ENCODE measurements at regions not wholly inside any gene's neighbourhood (a gene's known extent, or its start where the extent isn't known, plus 50 kb on each side); places are given as distances from the start of the nearest gene placed in this dataset.

DNA sequence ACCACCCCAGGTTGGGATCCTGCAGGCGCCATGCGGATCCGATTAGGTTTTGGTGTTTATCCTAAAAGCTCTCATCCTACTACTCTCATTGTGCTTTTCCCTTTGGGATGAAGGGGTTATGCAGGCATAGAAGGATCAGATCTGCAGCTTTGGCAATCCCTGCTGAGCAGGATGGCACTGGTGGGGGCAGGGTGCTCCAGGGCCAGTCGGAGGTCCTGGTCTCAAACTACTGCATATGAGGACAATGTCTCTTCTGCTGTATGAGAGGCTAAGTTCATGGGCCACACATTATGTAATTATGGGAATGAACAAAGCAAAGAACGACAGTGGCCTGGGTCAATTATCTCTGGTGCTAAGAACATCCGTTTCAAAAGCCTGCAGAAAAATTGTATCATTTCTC lies 334.2 kb downstream of the IRX1 start:
- H3K27me3 ChIP-seq (ENCODE audit: control insufficient read depth, insufficient read depth, low read length), result peaks cover 3% of the 10 kb centered on the region
- H3K4me3 ChIP-seq (ENCODE audit: low read depth, low read length), result no peak overlapping the region
- H3K9me3 ChIP-seq (ENCODE audit: control insufficient read depth, low read length), result no peaks in the 10 kb centered on the region
- no peaks in the 10 kb centered on the region for H3K36me3 ChIP-seq (ENCODE audit: control insufficient read depth, insufficient read depth, low read length)
- no peak overlapping the region for H3K9ac ChIP-seq
- no peaks in the 10 kb centered on the region for H3K79me2 ChIP-seq
- no peak overlapping the region for H2AFZ ChIP-seq
- no peak overlapping the region for H3K4me2 ChIP-seq (ENCODE audit: low read length)
- no peak overlapping the region for H3K27ac ChIP-seq
- TF ChIP-seq, protein P1, sequence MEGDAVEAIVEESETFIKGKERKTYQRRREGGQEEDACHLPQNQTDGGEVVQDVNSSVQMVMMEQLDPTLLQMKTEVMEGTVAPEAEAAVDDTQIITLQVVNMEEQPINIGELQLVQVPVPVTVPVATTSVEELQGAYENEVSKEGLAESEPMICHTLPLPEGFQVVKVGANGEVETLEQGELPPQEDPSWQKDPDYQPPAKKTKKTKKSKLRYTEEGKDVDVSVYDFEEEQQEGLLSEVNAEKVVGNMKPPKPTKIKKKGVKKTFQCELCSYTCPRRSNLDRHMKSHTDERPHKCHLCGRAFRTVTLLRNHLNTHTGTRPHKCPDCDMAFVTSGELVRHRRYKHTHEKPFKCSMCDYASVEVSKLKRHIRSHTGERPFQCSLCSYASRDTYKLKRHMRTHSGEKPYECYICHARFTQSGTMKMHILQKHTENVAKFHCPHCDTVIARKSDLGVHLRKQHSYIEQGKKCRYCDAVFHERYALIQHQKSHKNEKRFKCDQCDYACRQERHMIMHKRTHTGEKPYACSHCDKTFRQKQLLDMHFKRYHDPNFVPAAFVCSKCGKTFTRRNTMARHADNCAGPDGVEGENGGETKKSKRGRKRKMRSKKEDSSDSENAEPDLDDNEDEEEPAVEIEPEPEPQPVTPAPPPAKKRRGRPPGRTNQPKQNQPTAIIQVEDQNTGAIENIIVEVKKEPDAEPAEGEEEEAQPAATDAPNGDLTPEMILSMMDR (IDR thresholded peaks at IDR 0.05), result no peak
- H3K4me1 ChIP-seq, result no peaks in the 10 kb centered on the region

DNA sequence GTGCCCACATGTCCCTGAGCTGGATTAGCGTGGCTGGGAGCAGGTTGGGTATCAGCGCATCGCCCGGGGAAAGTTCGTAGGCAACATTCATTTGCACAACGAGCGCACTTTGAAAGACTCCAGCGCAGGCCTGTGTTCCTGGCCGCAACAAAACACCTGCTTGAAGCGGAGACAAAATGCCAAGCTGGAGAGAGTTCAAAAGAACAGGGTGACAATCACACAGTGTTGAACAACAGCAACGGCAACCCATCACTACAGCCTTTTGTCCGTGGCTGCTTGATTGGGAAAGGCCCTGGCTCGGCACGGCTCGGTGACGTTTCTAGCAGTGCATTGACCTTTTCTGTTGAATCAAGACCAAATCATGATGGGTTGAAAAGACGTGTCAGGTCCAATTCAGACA lies 336.3 kb downstream of the IRX1 start:
- Histone ChIP-seq H3K9ac (no peak overlapping the region), H3K27ac (no peak overlapping the region)

DNA sequence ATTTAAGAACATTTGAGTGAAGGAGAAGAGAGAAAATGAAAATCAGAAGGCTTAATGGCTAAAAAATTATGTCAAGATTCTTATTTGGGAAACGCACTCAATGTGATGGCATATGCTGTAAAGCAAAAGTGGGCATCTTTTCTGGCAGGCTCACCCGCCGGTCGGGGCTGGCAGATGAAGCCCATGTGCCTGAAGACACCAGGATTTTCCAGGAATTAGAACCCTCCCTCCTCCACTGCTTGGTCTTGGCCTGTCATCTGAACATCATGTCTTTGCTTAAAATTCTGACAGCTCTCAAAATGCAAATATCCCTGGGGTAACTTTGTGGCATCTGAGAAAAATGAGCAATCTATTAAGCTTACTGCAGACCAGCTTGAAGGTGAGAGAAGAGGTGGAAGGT lies 337.9 kb downstream of the IRX1 start:
- no peaks in the 10 kb centered on the region for H3K36me3 ChIP-seq (ENCODE audit: control insufficient read depth, insufficient read depth, low read length)
- no peak overlapping the region for H3K27ac ChIP-seq
- TF ChIP-seq, protein P1 (IDR thresholded peaks at IDR 0.05), result no peak
- no peaks in the 10 kb centered on the region for H3K4me1 ChIP-seq
- peaks cover 3% of the 10 kb centered on the region for H3K27me3 ChIP-seq (ENCODE audit: control insufficient read depth, insufficient read depth, low read length)
- no peaks in the 10 kb centered on the region for H3K9me3 ChIP-seq (ENCODE audit: control insufficient read depth, low read length)
- H3K9ac ChIP-seq, result no peak overlapping the region
- no peak overlapping the region for H3K4me3 ChIP-seq (ENCODE audit: low read depth, low read length)
- no peaks in the 10 kb centered on the region for H3K79me2 ChIP-seq
- no peak overlapping the region for H3K4me2 ChIP-seq (ENCODE audit: low read length)
- H2AFZ ChIP-seq, result no peak overlapping the region

More for the DNA sequence above, 336.3 kb downstream of the IRX1 start:
- Histone ChIP-seq H3K9me3 (ENCODE audit: control insufficient read depth, low read length) (no peaks in the 10 kb centered on the region), H3K4me2 (ENCODE audit: low read length) (no peak overlapping the region), H3K27me3 (ENCODE audit: control insufficient read depth, insufficient read depth, low read length) (peaks cover 3% of the 10 kb centered on the region), H3K4me3 (ENCODE audit: low read depth, low read length) (no peak overlapping the region), H3K36me3 (ENCODE audit: control insufficient read depth, insufficient read depth, low read length) (no peaks in the 10 kb centered on the region), H3K79me2 (no peaks in the 10 kb centered on the region), H3K4me1 (no peaks in the 10 kb centered on the region), H2AFZ (no peak overlapping the region)
- TF ChIP-seq, protein P1 (IDR thresholded peaks at IDR 0.05), result no peak

DNA sequence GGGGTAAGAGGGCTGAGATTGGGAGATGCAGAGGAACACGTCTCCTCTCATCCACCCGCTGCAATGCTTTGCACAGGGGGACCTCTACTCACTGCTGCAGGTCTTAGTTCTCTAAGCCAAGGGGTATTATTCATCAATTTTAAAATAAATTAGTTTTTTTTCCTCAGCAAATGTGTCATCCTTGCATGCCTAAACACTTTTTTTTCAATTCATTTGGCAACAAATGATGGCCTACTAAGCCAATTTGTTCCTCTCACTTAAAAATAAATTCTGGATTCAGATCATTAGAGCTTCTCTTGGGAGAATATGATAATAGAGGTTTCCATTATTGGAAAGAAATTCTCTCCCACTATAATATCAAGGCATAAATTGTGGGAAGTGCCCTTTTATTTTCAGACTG lies 338.3 kb downstream of the IRX1 start:
- no peak overlapping the region for H3K4me2 ChIP-seq (ENCODE audit: low read length)
- TF ChIP-seq, protein P1 (IDR thresholded peaks at IDR 0.05), result no peak
- no peaks in the 10 kb centered on the region for H3K4me1 ChIP-seq
- H3K9ac ChIP-seq, result no peak overlapping the region
- H3K27me3 ChIP-seq (ENCODE audit: control insufficient read depth, insufficient read depth, low read length), result peaks cover 3% of the 10 kb centered on the region
- H3K27ac ChIP-seq, result no peak overlapping the region
- no peak overlapping the region for H2AFZ ChIP-seq
- H3K79me2 ChIP-seq, result no peaks in the 10 kb centered on the region
- no peaks in the 10 kb centered on the region for H3K9me3 ChIP-seq (ENCODE audit: control insufficient read depth, low read length)
- no peaks in the 10 kb centered on the region for H3K36me3 ChIP-seq (ENCODE audit: control insufficient read depth, insufficient read depth, low read length)
- H3K4me3 ChIP-seq (ENCODE audit: low read depth, low read length), result no peak overlapping the region

DNA sequence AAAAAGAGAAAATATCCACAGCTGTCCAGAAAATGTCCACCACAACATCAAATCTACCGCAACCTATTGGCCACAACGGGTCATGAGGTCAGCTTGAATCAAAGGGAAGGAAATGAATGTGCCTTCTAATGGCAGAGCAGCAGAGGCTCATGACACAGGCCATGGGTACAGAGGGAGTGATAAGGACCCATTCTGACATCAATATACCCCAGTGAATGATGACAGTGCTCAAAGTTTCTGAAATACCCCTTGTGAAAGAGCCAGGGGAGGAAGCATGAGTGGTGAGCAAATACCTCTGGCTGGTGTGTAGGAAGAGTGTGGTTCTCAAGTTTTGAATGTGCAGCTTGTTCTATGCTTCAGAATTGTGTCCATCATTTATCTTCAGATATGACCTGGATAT lies 348.2 kb downstream of the IRX1 start:
- Histone ChIP-seq H3K27me3 (ENCODE audit: control insufficient read depth, insufficient read depth, low read length) (no peaks in the 10 kb centered on the region), H3K36me3 (ENCODE audit: control insufficient read depth, insufficient read depth, low read length) (no peaks in the 10 kb centered on the region), H2AFZ (no peak overlapping the region), H3K9ac (no peak overlapping the region), H3K4me2 (ENCODE audit: low read length) (no peak overlapping the region), H3K4me3 (ENCODE audit: low read depth, low read length) (no peak overlapping the region), H3K27ac (no peak overlapping the region), H3K4me1 (no peaks in the 10 kb centered on the region), H3K79me2 (no peaks in the 10 kb centered on the region), H3K9me3 (ENCODE audit: control insufficient read depth, low read length) (no peaks in the 10 kb centered on the region)
- TF ChIP-seq, protein P1 (IDR thresholded peaks at IDR 0.05), result no peak
